HL-60 (cell line): ENCODE measurements at regions not wholly inside any gene's neighbourhood (a gene's known extent, or its start where the extent isn't known, plus 50 kb on each side); places are given as distances from the start of the nearest gene placed in this dataset.

Experiments
- CTCF ChIP-seq: IDR thresholded peaks from one replicate; pipeline ENCODE4 v1.5.1; 2011; ENCODE audit warnings: low read length, control low read depth, inconsistent platforms; ENCODE audit not compliant: insufficient read depth
- GABPA ChIP-seq: IDR thresholded peaks from 2 replicates; pipeline ENCODE4 v1.6.1; 2012; ENCODE audit warnings: low read depth
- POLR2AphosphoS5 ChIP-seq: IDR thresholded peaks from 2 replicates; pipeline ENCODE4 v1.6.1; 2012; ENCODE audit warnings: low read depth
- SPI1 ChIP-seq: IDR thresholded peaks from 2 replicates; pipeline ENCODE4 v1.6.1; 2012; ENCODE audit warnings: low read depth, mild to moderate bottlenecking, borderline replicate concordance

- TF ChIP-seq CTCF = no peak
- TF ChIP-seq GABPA = no peak
- no peak for TF ChIP-seq SPI1
- TF ChIP-seq POLR2AphosphoS5 = no peak
Measured at GRCh38 chr5:164137095-164137494, 631.7 kb downstream of the MAT2B start.
